ENCODE measurements at regions not wholly inside any gene's neighbourhood (a gene's known extent, or its start where the extent isn't known, plus 50 kb on each side); places are given as distances from the start of the nearest gene placed in this dataset.

DNA sequence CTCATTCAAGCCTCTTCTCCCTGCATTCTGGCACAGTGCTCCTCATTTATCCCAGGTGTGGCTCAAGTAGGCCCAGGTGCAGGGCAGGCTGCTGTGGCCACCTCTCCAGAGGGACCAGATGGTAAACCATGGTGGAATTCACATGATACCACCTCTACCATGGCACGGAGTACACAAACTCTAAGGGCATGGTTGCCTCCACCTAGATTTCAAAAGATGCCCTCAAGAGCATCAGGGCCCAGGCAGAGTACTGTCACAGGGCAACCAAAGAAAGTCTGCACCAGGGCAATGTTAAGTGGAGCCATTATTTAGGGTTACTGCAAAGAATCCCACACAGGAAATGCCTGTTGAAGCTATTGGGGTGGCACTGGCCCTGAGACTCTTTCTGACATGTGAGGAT lies 647.1 kb upstream of the MIR17HG start:
- no peaks in the 10 kb centered on the region for H3K4me1 ChIP-seq (replicated peaks; ENCODE audit: insufficient read depth)
- POLR2A ChIA-PET (ENCODE audit: unreplicated experiment), result no interaction called here
- peaks cover 3% of the 10 kb centered on the region; the same call in 1 of the 2 replicates for H3K9me3 ChIP-seq (ENCODE audit: insufficient read depth, low read depth)
- H3K79me2 ChIP-seq (ENCODE audit: low read depth), result no peaks in the 10 kb centered on the region
- no peak overlapping the region for H3K4me2 ChIP-seq
- H4K20me1 ChIP-seq (ENCODE audit: insufficient read depth), result no peaks in the 10 kb centered on the region
- CTCF ChIA-PET, result no interaction called here
- H2AFZ ChIP-seq, result no peak overlapping the region
- H3K27ac ChIP-seq, result no peak overlapping the region
- no peaks in the 10 kb centered on the region for H3F3A ChIP-seq (ENCODE audit: insufficient read depth, low read depth)
- H3K36me3 ChIP-seq (ENCODE audit: low read depth), result no peaks in the 10 kb centered on the region
- intact Hi-C loops (cut with micrococcal nuclease; ENCODE audit: unreplicated experiment), result no loop called here
- no peak for DNase-seq
- BruUV-seq (replicated peaks), result no TSS peak
- H3K9me2 ChIP-seq (ENCODE audit: insufficient read depth), result no peaks in the 10 kb centered on the region
- TF ChIP-seq, protein P1, sequence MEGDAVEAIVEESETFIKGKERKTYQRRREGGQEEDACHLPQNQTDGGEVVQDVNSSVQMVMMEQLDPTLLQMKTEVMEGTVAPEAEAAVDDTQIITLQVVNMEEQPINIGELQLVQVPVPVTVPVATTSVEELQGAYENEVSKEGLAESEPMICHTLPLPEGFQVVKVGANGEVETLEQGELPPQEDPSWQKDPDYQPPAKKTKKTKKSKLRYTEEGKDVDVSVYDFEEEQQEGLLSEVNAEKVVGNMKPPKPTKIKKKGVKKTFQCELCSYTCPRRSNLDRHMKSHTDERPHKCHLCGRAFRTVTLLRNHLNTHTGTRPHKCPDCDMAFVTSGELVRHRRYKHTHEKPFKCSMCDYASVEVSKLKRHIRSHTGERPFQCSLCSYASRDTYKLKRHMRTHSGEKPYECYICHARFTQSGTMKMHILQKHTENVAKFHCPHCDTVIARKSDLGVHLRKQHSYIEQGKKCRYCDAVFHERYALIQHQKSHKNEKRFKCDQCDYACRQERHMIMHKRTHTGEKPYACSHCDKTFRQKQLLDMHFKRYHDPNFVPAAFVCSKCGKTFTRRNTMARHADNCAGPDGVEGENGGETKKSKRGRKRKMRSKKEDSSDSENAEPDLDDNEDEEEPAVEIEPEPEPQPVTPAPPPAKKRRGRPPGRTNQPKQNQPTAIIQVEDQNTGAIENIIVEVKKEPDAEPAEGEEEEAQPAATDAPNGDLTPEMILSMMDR (conservative IDR thresholded peaks at IDR 0.05), result no peak
- no peak for TF ChIP-seq EZH2 (IDR thresholded peaks at IDR 0.05; ENCODE audit: low read depth)
- H3K27me3 ChIP-seq (ENCODE audit: insufficient read depth, low read depth), result no peaks in the 10 kb centered on the region
- H3K4me3 ChIP-seq, result no peak overlapping the region

DNA sequence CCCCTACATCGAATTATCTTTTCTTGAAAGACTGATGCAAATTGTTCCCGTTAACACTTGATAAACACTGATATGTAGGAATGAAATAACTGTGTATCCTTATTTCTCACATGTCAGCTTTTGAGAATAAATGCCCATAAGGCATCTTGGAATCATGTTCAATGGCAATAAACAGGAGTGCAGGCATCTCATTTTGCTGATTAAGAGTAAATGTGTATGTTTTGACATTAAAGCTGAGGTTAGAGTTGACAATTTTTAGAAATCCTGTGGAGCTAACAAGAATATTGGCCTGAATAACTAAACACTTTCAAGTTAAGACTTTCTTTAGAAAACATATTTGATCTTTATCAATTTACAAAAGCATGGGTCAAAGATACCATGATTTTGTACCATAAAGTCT lies 646.2 kb upstream of the MIR17HG start:
- no peak for DNase-seq
- no peak overlapping the region for H3K4me2 ChIP-seq
- ChIA-PET POLR2A (ENCODE audit: unreplicated experiment) (no interaction called here), CTCF (no interaction called here)
- intact Hi-C loops (cut with micrococcal nuclease; ENCODE audit: unreplicated experiment), result no loop called here
- no peak overlapping the region for H2AFZ ChIP-seq
- TF ChIP-seq EZH2 (IDR thresholded peaks at IDR 0.05; ENCODE audit: low read depth), result no peak
- TF ChIP-seq, protein P1 (conservative IDR thresholded peaks at IDR 0.05), result no peak
- no peaks in the 10 kb centered on the region for H3K4me1 ChIP-seq (replicated peaks; ENCODE audit: insufficient read depth)
- no peaks in the 10 kb centered on the region for H3K79me2 ChIP-seq (ENCODE audit: low read depth)
- no peaks in the 10 kb centered on the region for H3K9me2 ChIP-seq (ENCODE audit: insufficient read depth)
- no peak overlapping the region for H3K27ac ChIP-seq
- peaks cover 3% of the 10 kb centered on the region; the same call in 1 of the 2 replicates for H3K9me3 ChIP-seq (ENCODE audit: insufficient read depth, low read depth)
- no peaks in the 10 kb centered on the region for H4K20me1 ChIP-seq (ENCODE audit: insufficient read depth)
- H3F3A ChIP-seq (ENCODE audit: insufficient read depth, low read depth), result no peaks in the 10 kb centered on the region
- no peaks in the 10 kb centered on the region for H3K36me3 ChIP-seq (ENCODE audit: low read depth)
- H3K4me3 ChIP-seq, result no peak overlapping the region
- no peaks in the 10 kb centered on the region for H3K27me3 ChIP-seq (ENCODE audit: insufficient read depth, low read depth)
- BruUV-seq (replicated peaks), result no TSS peak

DNA sequence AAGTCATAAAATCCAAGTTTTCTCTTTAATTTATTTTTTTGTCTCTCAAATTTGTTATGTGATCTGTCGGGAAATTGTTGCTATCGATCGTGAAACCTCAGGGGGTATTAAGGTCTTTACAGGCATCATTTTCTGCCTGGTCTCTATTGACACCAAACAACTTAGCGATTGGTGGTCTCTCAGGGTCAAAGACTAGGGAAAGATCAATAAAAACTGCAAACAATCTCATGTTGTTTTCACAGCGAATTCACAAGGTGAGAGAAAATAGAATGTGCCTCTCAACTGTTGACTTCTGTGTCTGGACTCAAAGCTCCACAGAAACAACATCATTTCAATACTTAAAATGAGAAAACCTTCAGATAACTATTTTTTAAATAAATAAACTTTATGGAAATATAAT lies 645.4 kb upstream of the MIR17HG start:
- Histone ChIP-seq H3K79me2 (ENCODE audit: low read depth) (no peaks in the 10 kb centered on the region), H2AFZ (no peak overlapping the region), H3K36me3 (ENCODE audit: low read depth) (no peaks in the 10 kb centered on the region), H3F3A (ENCODE audit: insufficient read depth, low read depth) (no peaks in the 10 kb centered on the region), H3K4me1 (replicated peaks; ENCODE audit: insufficient read depth) (no peaks in the 10 kb centered on the region), H3K4me3 (no peak overlapping the region), H3K27me3 (ENCODE audit: insufficient read depth, low read depth) (no peaks in the 10 kb centered on the region), H4K20me1 (ENCODE audit: insufficient read depth) (no peaks in the 10 kb centered on the region), H3K9me2 (ENCODE audit: insufficient read depth) (no peaks in the 10 kb centered on the region), H3K9me3 (ENCODE audit: insufficient read depth, low read depth) (no peaks in the 10 kb centered on the region; the same call in 1 of the 2 replicates), H3K4me2 (no peak overlapping the region), H3K27ac (no peak overlapping the region)
- intact Hi-C loops (cut with micrococcal nuclease; ENCODE audit: unreplicated experiment), result no loop called here
- no peak for TF ChIP-seq EZH2 (IDR thresholded peaks at IDR 0.05; ENCODE audit: low read depth)
- TF ChIP-seq, protein P1 (conservative IDR thresholded peaks at IDR 0.05), result no peak
- DNase-seq, result no peak
- no TSS peak for BruUV-seq (replicated peaks)
- ChIA-PET POLR2A (ENCODE audit: unreplicated experiment) (no interaction called here), CTCF (no interaction called here)
